ENCODE measurements at regions not wholly inside any gene's neighbourhood (a gene's known extent, or its start where the extent isn't known, plus 50 kb on each side); places are given as distances from the start of the nearest gene placed in this dataset.

DNA sequence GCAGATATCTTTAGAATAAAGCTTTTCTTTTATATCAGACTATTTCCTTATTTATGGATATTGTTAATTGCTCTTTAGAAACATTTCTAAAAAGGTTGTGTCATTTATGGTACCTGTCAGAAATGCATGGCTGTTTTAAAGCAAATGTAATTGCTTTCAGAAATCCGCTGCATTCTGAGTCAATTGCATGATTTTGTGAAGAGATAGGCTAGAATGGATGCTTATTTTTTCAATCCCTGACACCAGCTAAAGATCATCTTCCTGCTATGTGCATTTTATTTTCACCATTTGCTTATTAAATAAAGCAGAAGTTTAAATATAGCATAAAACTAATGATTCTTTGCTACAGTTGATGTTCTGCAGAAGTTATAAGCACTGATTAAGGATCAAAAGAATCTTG is 170.2 kb upstream of the C9orf72 start:
- ChIA-PET POLR2A (no interaction called here), CTCF (interaction anchor here (0.7 to 1.2 kb wide), 2 partner anchors 9 to 17 kb away, joined by 3 to 4 read pairs; no protein-coding TSS in a partner anchor)
- DNase-seq (ENCODE audit: extremely low spot score) = no peak
- TF ChIP-seq CTCF (IDR thresholded peaks at IDR 0.05; ENCODE audit: control extremely low read depth, extremely low read depth, low read depth, missing control alignments) = no peak

GRCh38 chr9:27747450-27747849 is 174.2 kb upstream of the C9orf72 start:
- TF ChIP-seq CTCF (IDR thresholded peaks at IDR 0.05; ENCODE audit: control extremely low read depth, extremely low read depth, low read depth, missing control alignments) = no peak
- DNase-seq (ENCODE audit: extremely low spot score) = no peak
- ChIA-PET POLR2A (no interaction called here), CTCF (no interaction called here)

GRCh38 chr9:27749838-27750237 is 176.6 kb upstream of the C9orf72 start:
- CTCF ChIA-PET = interaction anchor here (1.0 kb wide), 1 partner anchor 37 kb away, joined by 3 read pairs; no protein-coding TSS in a partner anchor
- POLR2A ChIA-PET = no interaction called here
- no peak for DNase-seq (ENCODE audit: extremely low spot score)
- no peak for TF ChIP-seq CTCF (IDR thresholded peaks at IDR 0.05; ENCODE audit: control extremely low read depth, extremely low read depth, low read depth, missing control alignments)

GRCh38 chr9:27750566-27750965 is 177.3 kb upstream of the C9orf72 start:
- TF ChIP-seq CTCF (IDR thresholded peaks at IDR 0.05; ENCODE audit: control extremely low read depth, extremely low read depth, low read depth, missing control alignments) = no peak
- CTCF ChIA-PET = interaction anchor here (1.0 kb wide), 1 partner anchor 36 kb away, joined by 3 read pairs; no protein-coding TSS in a partner anchor
- DNase-seq (ENCODE audit: extremely low spot score) = no peak
- POLR2A ChIA-PET = no interaction called here

GRCh38 chr9:27752069-27752468 is 178.8 kb upstream of the C9orf72 start:
- no peak for DNase-seq (ENCODE audit: extremely low spot score)
- ChIA-PET CTCF (no interaction called here), POLR2A (no interaction called here)
- TF ChIP-seq CTCF (IDR thresholded peaks at IDR 0.05; ENCODE audit: control extremely low read depth, extremely low read depth, low read depth, missing control alignments) = no peak

DNA sequence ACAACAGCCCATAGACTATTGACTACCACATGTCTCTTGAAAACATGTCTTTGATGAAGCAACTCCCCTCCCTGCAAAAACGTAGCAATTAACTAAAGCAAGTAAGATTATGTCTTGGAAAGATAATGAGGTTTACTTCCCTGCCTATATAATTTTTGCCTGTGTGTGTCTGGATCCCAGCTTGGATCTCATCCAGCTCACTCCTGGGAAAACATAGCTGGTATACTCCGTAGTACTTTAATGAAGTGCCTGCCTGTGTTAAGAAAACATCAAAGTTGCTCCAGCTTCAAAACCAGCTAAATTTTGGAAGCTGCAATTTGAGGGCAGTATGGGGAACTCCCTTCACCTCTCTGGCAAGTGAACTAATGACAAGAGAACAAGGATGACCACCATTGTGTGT is 182.6 kb upstream of the C9orf72 start:
- CTCF ChIA-PET = no interaction called here
- DNase-seq (ENCODE audit: extremely low spot score) = no peak
- no peak for TF ChIP-seq CTCF (IDR thresholded peaks at IDR 0.05; ENCODE audit: control extremely low read depth, extremely low read depth, low read depth, missing control alignments)
- POLR2A ChIA-PET = no interaction called here

DNA sequence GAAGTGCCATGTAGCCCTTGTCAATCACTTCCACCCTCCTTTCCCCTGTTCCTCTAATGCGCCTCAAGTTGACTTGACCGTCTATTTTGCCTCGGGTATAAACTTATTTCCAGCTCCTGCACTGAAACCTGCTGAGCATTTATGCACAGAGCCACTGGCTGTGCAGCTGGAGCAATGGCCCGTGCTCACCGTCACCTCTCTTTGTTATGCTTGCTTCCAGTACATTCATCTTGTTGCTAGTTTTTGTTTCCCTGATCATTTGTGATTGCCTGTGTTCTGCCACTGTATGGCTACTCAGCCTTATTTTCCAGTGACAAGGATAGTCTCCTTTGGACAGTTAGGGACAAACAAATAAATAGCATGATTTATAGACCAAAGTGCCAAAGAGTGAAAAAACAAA is 183.1 kb upstream of the C9orf72 start:
- ChIA-PET CTCF (no interaction called here), POLR2A (no interaction called here)
- TF ChIP-seq CTCF (IDR thresholded peaks at IDR 0.05; ENCODE audit: control extremely low read depth, extremely low read depth, low read depth, missing control alignments) = no peak
- DNase-seq (ENCODE audit: extremely low spot score) = no peak

Measured in GM10248 (cell line).